HG02623 (cell line): ENCODE measurements at regions not wholly inside any gene's neighbourhood (a gene's known extent, or its start where the extent isn't known, plus 50 kb on each side); places are given as distances from the start of the nearest gene placed in this dataset.

Experiments
- ATAC-seq: cut with Tn5 transposase; IDR thresholded peaks from one replicate; pipeline ENCODE4 v1.9.1; 2021; ENCODE audit warnings: moderate library complexity; ENCODE audit not compliant: unreplicated experiment

GRCh38 chr2:118699447-118700175, 147.8 kb downstream of the EN1 start:
- ATAC-seq, result no peak

GRCh38 chr2:118698564-118698963, 148.9 kb downstream of the EN1 start:
- ATAC-seq, result no peak

DNA sequence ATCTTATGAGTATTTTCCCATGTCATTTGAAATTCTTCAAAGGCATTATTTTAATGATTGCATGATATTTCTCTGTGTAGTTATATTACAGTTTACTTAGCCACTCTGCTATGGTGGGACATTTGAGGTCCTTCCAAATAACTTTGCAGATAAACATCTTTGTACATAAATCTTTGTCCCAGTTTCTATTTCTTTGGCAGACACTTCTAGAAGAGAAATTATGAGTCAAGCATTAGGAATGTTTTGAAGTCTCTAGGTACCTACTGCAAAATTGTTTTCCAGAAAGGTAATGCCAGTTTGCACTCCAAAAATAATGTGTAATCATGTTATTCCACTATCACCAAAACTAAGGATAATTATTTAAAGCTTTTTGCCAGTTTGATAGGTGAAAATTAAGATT, 149.7 kb downstream of the EN1 start:
- no peak for ATAC-seq

- no peak for ATAC-seq
Observed at GRCh38 chr2:118696786-118697465, 150.5 kb downstream of the EN1 start.

DNA sequence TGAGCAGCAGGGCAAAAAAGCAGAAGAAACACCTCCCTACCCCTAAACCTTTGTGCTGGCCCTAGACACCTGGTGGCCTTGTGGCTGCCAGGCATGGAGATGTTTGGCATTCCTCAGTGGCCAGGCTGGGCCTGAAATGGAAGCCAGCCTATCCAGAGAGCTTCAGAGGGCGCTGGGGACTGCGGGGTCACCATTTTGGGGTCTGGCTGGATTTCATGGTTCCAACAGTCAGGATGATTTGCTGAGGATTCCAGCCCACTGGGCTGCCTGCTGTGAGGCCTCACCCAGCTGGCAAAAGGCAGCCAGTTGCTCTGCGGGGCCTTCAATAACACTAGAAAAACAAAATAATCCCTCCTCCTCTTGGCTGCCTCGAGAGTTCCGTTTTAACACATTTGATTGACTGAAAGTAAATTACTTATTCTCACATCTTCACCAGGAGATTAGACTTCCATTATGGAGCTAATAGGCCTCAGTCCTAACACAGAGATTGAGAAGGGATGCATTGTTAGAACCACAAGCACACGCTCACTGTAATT, 154.1 kb downstream of the EN1 start:
- ATAC-seq, result no peak

GRCh38 chr2:118689874-118690273, 157.6 kb downstream of the EN1 start:
- no peak for ATAC-seq

DNA sequence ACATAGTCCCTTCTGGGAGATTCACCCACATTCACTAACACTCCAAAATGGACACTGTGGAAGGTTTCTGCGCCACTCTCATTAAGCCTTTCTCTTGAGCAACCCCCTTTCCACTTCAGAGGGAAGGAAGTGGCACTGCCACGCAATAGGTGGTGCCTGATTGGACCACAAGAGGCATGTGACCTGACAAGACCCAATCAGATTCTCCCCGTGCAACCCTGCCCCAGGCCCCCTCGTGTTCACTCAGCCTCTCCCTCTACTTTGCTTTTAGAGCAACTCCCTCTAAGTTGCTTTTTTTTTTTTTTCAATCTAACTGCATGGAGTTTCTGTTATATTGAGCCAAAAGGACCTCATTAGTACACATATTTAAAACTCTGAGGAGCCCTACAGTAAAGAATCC, 158.0 kb downstream of the EN1 start:
- ATAC-seq, result no peak

- ATAC-seq, result no peak
Observed at GRCh38 chr2:118689033-118689432, 158.4 kb downstream of the EN1 start.

DNA sequence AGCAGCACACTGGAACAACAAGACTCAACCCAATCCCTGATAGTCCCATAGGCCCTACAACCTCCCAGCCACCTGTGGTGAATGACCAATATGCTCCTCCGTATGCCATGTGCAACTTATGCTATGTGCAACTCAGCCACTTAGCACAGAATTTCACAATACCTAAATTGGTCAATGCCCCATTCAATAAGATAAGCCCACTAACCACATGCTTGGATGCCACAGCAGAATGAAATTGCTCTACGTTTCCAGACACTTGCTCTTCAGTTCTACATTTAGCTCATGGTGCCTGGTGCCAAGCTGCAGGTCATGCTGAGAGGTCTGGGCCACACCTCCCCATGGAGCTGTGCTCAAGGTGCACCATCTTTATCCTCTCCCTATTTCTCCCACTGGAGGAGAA, 159.8 kb downstream of the EN1 start:
- ATAC-seq, result no peak

DNA sequence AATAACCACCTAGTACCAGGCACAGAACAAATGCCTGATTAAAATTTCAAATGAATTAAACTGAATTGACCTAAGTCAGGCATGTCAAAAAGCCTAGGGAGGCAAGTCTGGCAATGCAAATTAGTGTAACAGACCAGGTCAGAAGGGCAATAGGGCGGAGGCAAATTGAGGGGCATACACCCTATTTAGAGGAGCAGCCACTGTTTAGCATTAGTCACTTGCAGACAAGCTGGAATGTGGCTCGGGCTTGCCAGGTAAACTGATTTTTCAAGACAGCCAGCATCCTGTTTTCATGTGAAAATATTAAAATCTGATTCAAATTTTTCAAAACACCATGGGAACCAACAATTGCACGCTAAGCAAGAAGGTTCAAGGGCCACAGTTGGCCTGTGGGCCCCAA, 160.3 kb downstream of the EN1 start:
- ATAC-seq, result no peak

DNA sequence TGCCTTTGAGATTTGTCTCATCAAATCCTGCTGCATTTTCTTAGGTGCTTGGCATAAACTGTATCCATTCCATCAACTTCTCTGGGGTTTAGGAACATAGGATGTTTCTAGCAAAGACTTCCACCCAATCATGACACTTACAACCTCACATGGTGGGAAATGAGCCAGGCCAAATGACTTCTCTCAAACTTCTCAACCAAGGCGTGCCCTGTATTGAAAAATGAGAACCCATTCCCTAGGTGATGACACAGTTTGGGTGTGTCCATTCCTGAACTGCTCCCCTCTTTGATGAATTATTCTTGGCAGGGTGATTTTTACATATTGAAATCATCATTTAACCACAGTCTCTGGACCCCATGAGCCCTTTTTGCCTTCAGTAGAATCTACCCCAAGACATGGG, 161.1 kb downstream of the EN1 start:
- ATAC-seq, result no peak

DNA sequence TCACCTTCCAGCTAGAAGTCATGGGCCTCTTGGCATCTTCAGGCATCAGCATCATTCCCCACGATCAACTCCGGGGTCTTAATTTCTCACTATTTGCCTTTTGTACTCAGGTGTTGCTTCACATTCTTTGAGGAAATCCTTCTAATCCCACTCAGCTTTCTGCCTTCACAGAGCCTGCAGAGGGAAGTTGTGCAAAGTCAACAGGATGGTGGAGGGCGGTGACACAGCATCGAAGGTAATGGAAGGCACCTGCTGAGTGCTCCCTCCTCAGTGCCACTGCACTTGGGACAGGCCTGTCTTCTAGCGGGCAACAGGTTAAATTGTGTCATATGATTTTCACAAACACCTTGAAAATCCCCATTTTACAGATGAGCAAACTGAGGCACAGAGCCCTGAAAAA, 164.0 kb downstream of the EN1 start:
- no peak for ATAC-seq

- ATAC-seq, result no peak
Observed at GRCh38 chr2:118678985-118679384, 168.5 kb downstream of the EN1 start.

DNA sequence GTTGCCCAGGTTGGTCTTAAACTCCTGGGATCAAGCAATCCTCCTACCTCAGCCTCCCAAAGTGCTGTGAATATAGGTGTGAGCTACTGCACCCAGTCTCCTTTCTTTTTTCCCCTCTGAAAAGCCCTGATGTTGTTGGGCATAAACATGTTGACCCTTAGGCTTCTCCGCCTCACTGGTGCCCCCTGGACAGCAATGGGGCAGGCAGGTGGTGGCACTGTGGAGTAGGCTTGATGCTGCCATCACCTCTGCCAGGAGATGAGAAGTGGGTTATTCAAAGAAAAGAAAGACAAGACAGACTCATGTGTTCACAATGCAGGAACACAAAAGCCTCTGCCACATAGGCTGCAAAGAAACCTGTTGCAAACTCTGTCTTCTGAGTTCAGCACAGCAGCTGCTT, 169.9 kb downstream of the EN1 start:
- no peak for ATAC-seq

GRCh38 chr2:118675531-118675930, 171.9 kb downstream of the EN1 start:
- ATAC-seq, result no peak

GRCh38 chr2:118672571-118673158, 174.8 kb downstream of the EN1 start:
- ATAC-seq, result no peak

DNA sequence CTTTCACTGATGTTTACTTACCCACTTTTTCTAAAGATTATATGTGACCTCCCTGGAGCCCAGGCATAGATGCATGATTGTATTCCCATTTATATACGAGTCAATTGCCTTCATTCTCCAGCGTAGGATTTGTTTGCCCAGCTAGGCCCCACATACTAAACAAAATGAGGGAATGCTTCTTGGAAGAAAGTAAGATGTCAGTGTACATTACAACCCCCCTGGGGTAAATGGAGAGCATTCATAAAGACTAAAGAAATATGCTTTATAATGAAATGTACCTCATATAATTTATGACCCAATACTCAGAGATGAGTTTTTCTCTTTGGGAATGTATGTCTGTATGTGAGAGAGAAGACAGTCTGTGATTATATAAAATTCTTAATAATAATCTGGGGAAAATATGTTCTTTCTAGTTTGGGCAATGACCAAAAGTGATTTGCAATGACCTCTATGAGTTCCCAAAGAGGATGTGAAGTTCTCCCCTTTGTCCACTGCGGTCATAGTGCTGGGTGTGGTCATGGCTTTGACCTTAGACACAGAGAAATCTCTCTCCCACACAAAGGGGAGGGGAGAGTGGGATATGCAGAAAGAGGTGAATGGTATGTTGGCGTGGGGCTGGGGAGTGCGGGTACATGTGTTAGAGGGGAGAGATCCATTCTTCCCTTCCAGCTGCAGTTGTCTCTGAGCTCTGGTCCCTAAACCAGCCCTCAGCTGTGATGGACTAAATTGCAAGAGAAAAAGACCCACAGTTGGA, 175.6 kb downstream of the EN1 start:
- ATAC-seq, result no peak

DNA sequence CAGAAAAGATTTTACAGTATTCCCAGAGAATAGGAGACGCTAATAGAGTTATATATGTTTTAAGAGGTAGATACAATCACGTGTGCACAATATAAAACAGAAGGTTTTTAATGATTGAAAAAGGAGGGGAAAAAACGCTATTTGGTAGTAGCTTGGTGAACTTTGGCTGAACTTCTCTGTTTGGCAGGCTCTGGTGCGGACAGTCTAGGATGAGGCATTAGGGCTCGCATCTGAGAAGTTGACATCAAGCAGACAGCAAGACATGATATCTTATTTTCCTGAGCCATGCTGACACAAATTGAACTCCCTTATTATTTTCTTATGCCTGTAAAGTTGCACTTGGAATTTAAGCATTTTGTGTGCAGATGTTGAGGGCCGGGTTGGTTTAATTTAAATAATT, 176.6 kb downstream of the EN1 start:
- ATAC-seq, result no peak

GRCh38 chr2:118670276-118670675, 177.2 kb downstream of the EN1 start:
- ATAC-seq, result no peak

DNA sequence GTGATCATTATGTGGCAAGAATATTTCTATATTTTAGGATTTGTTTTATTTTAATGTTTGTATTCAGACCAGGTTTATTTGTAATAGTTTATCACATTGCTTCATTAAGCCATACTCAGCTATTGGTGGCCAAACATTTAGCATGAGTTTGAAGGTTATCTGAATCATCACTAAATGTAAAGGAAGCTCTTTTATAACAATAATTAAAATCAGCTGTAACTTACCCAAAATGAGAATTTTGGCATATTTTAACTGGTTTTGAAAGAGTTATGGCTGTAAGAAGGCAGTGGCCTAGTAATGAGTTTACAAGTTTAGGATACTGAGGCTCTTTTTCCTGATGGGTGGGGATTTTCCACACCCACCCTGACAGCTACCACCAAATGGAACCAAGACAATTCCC, 177.8 kb downstream of the EN1 start:
- ATAC-seq, result no peak
